ENCODE measurements at regions not wholly inside any gene's neighbourhood (a gene's known extent, or its start where the extent isn't known, plus 50 kb on each side); places are given as distances from the start of the nearest gene placed in this dataset.

GRCh38 chr11:131108760-131109159 is 192.5 kb upstream of the SNX19 start:
- DNase-seq (ENCODE audit: low read depth, low spot score) = no peak
- H3K4me3 ChIP-seq (ENCODE audit: low read length) = no peak overlapping the region

- H3K4me3 ChIP-seq (ENCODE audit: low read length) = no peak overlapping the region
- DNase-seq (ENCODE audit: low read depth, low spot score) = no peak
Measured at GRCh38 chr11:131109257-131109656, 193.0 kb upstream of the SNX19 start.

- H3K4me3 ChIP-seq (ENCODE audit: low read length) = no peak overlapping the region
- no peak for DNase-seq (ENCODE audit: low read depth, low spot score)
Measured at GRCh38 chr11:131109790-131110189, 193.5 kb upstream of the SNX19 start.

GRCh38 chr11:131111775-131112174 is 195.5 kb upstream of the SNX19 start:
- H3K4me3 ChIP-seq (ENCODE audit: low read length) = no peak overlapping the region
- DNase-seq (ENCODE audit: low read depth, low spot score) = no peak

- no peak for DNase-seq (ENCODE audit: low read depth, low spot score)
- H3K4me3 ChIP-seq (ENCODE audit: low read length) = no peak overlapping the region
Measured at GRCh38 chr11:131118247-131118646, 202.0 kb upstream of the SNX19 start.

GRCh38 chr11:131121426-131122333 is 205.4 kb upstream of the SNX19 start:
- DNase-seq (ENCODE audit: low read depth, low spot score) = no peak
- no peak overlapping the region for H3K4me3 ChIP-seq (ENCODE audit: low read length)

GRCh38 chr11:131122448-131122847 is 206.2 kb upstream of the SNX19 start:
- no peak overlapping the region for H3K4me3 ChIP-seq (ENCODE audit: low read length)
- no peak for DNase-seq (ENCODE audit: low read depth, low spot score)

- DNase-seq (ENCODE audit: low read depth, low spot score) = no peak
Measured at GRCh38 chr11:131129474-131129873, 213.2 kb upstream of the SNX19 start.

GRCh38 chr11:131135611-131136010 is 219.3 kb upstream of the SNX19 start:
- DNase-seq (ENCODE audit: low read depth, low spot score) = no peak
- H3K4me3 ChIP-seq (ENCODE audit: low read length) = no peak overlapping the region

More at GRCh38 chr11:131129474-131129873, 213.2 kb upstream of the SNX19 start:
- no peak overlapping the region for H3K4me3 ChIP-seq (ENCODE audit: low read length)

- no peak for DNase-seq (ENCODE audit: low read depth, low spot score)
- H3K4me3 ChIP-seq (ENCODE audit: low read length) = no peak overlapping the region
Measured at GRCh38 chr11:131136486-131136885, 220.2 kb upstream of the SNX19 start.

- no peak for DNase-seq (ENCODE audit: low read depth, low spot score)
- no peak overlapping the region for H3K4me3 ChIP-seq (ENCODE audit: low read length)
Measured at GRCh38 chr11:131137046-131137445, 220.8 kb upstream of the SNX19 start.

- no peak for DNase-seq (ENCODE audit: low read depth, low spot score)
Measured at GRCh38 chr11:131138731-131139130, 222.5 kb upstream of the SNX19 start.

GRCh38 chr11:131145791-131146190 is 224.6 kb upstream of the NTM start:
- no peak overlapping the region for H3K4me3 ChIP-seq (ENCODE audit: low read length)
- no peak for DNase-seq (ENCODE audit: low read depth, low spot score)

More at GRCh38 chr11:131138731-131139130, 222.5 kb upstream of the SNX19 start:
- H3K4me3 ChIP-seq (ENCODE audit: low read length) = no peak overlapping the region

- DNase-seq (ENCODE audit: low read depth, low spot score) = no peak
- no peak overlapping the region for H3K4me3 ChIP-seq (ENCODE audit: low read length)
Measured at GRCh38 chr11:131146827-131147490, 223.5 kb upstream of the NTM start.

- no peak for DNase-seq (ENCODE audit: low read depth, low spot score)
- H3K4me3 ChIP-seq (ENCODE audit: low read length) = no peak overlapping the region
Measured at GRCh38 chr11:131154351-131154750, 216.1 kb upstream of the NTM start.

- no peak overlapping the region for H3K4me3 ChIP-seq (ENCODE audit: low read length)
- DNase-seq (ENCODE audit: low read depth, low spot score) = no peak
Measured at GRCh38 chr11:131157678-131158077, 212.7 kb upstream of the NTM start.

- no peak overlapping the region for H3K4me3 ChIP-seq (ENCODE audit: low read length)
Measured at GRCh38 chr11:131160846-131161245, 209.6 kb upstream of the NTM start.

GRCh38 chr11:131163613-131164012 is 206.8 kb upstream of the NTM start:
- no peak for DNase-seq (ENCODE audit: low read depth, low spot score)

More at GRCh38 chr11:131160846-131161245, 209.6 kb upstream of the NTM start:
- DNase-seq (ENCODE audit: low read depth, low spot score) = no peak

GRCh38 chr11:131165036-131165435 is 205.4 kb upstream of the NTM start:
- no peak overlapping the region for H3K4me3 ChIP-seq (ENCODE audit: low read length)
- DNase-seq (ENCODE audit: low read depth, low spot score) = no peak

More at GRCh38 chr11:131163613-131164012, 206.8 kb upstream of the NTM start:
- H3K4me3 ChIP-seq (ENCODE audit: low read length) = no peak overlapping the region

Measured in Jurkat, Clone E6-1 (cell line).